ENCODE measurements at regions not wholly inside any gene's neighbourhood (a gene's known extent, or its start where the extent isn't known, plus 50 kb on each side); places are given as distances from the start of the nearest gene placed in this dataset.

- ATAC-seq (no peak), DNase-seq (no peak)
- H3K27me3 Mint-ChIP-seq: peaks cover 4 to 26% (median 11%) of the 10 kb centered on the region in 5 donors
- POLR2A ChIA-PET: no interaction called here
- H3K9me3 Mint-ChIP-seq: no peaks in the 10 kb centered on the region
- no peaks in the 10 kb centered on the region for H3K4me1 Mint-ChIP-seq
- H3K27ac Mint-ChIP-seq: no peak overlapping the region
- no peaks in the 10 kb centered on the region for H3K36me3 Mint-ChIP-seq
- H3K4me3 Mint-ChIP-seq: no peak overlapping the region
Measured at GRCh38 chr10:63896992-63897391, 375.8 kb downstream of the REEP3 start.

- Mint-ChIP-seq H3K27ac (no peak overlapping the region), H3K36me3 (no peaks in the 10 kb centered on the region), H3K4me1 (no peaks in the 10 kb centered on the region), H3K9me3 (no peaks in the 10 kb centered on the region), H3K4me3 (no peak overlapping the region), H3K27me3 (peaks cover 3 to 27% (median 8%) of the 10 kb centered on the region in 5 donors)
- ATAC-seq: no peak
- DNase-seq: no peak
- POLR2A ChIA-PET: no interaction called here
Measured at GRCh38 chr10:63899673-63900300, 378.6 kb downstream of the REEP3 start.

GRCh38 chr10:63901228-63901627 lies 380.0 kb downstream of the REEP3 start:
- peaks cover 3 to 22% (median 6%) of the 10 kb centered on the region in 5 donors for H3K27me3 Mint-ChIP-seq
- no peak overlapping the region for H3K4me3 Mint-ChIP-seq
- no peaks in the 10 kb centered on the region for H3K4me1 Mint-ChIP-seq
- H3K27ac Mint-ChIP-seq: no peak overlapping the region
- DNase-seq: no peak
- ATAC-seq: no peak
- H3K9me3 Mint-ChIP-seq: no peaks in the 10 kb centered on the region
- no peaks in the 10 kb centered on the region for H3K36me3 Mint-ChIP-seq
- POLR2A ChIA-PET: no interaction called here

GRCh38 chr10:63901881-63902280 lies 380.7 kb downstream of the REEP3 start:
- no peaks in the 10 kb centered on the region for H3K9me3 Mint-ChIP-seq
- no peak overlapping the region for H3K4me3 Mint-ChIP-seq
- H3K27ac Mint-ChIP-seq: no peak overlapping the region
- H3K4me1 Mint-ChIP-seq: no peaks in the 10 kb centered on the region
- peaks cover 4 to 22% (median 6%) of the 10 kb centered on the region in 5 donors for H3K27me3 Mint-ChIP-seq
- DNase-seq (no peak), ATAC-seq (no peak)
- H3K36me3 Mint-ChIP-seq: no peaks in the 10 kb centered on the region
- POLR2A ChIA-PET: no interaction called here

GRCh38 chr10:63910806-63911205 lies 389.6 kb downstream of the REEP3 start:
- DNase-seq: no peak
- Mint-ChIP-seq H3K27ac (no peak overlapping the region), H3K27me3 (peaks cover 7 to 36% (median 15%) of the 10 kb centered on the region in 5 donors), H3K4me1 (no peaks in the 10 kb centered on the region), H3K9me3 (no peaks in the 10 kb centered on the region), H3K36me3 (no peaks in the 10 kb centered on the region), H3K4me3 (no peak overlapping the region)
- POLR2A ChIA-PET: no interaction called here
- ATAC-seq: no peak

- ATAC-seq (no peak), DNase-seq (no peak)
- H3K27ac Mint-ChIP-seq: no peak overlapping the region
- H3K9me3 Mint-ChIP-seq: no peaks in the 10 kb centered on the region
- no peaks in the 10 kb centered on the region for H3K4me1 Mint-ChIP-seq
- POLR2A ChIA-PET: no interaction called here
- H3K36me3 Mint-ChIP-seq: no peaks in the 10 kb centered on the region
- no peak overlapping the region for H3K4me3 Mint-ChIP-seq
- H3K27me3 Mint-ChIP-seq: peaks cover 4 to 49% (median 15%) of the 10 kb centered on the region in 5 donors
Measured at GRCh38 chr10:63915240-63915639, 394.0 kb downstream of the REEP3 start.

- Mint-ChIP-seq H3K27me3 (peaks cover 5 to 41% (median 17%) of the 10 kb centered on the region in 5 donors), H3K9me3 (no peaks in the 10 kb centered on the region), H3K27ac (no peak overlapping the region), H3K4me3 (no peak overlapping the region), H3K36me3 (no peaks in the 10 kb centered on the region), H3K4me1 (no peaks in the 10 kb centered on the region)
- ATAC-seq (no peak), DNase-seq (no peak)
- POLR2A ChIA-PET: no interaction called here
Measured at GRCh38 chr10:63917363-63917762, 396.2 kb downstream of the REEP3 start.

GRCh38 chr10:63919575-63920279 lies 398.5 kb downstream of the REEP3 start:
- peaks cover 7 to 34% (median 14%) of the 10 kb centered on the region in 5 donors for H3K27me3 Mint-ChIP-seq
- H3K4me3 Mint-ChIP-seq: no peak overlapping the region
- ATAC-seq (no peak), DNase-seq (no peak)
- no peaks in the 10 kb centered on the region for H3K36me3 Mint-ChIP-seq
- H3K27ac Mint-ChIP-seq: no peak overlapping the region
- H3K4me1 Mint-ChIP-seq: no peaks in the 10 kb centered on the region
- POLR2A ChIA-PET: no interaction called here
- no peaks in the 10 kb centered on the region for H3K9me3 Mint-ChIP-seq

- DNase-seq: no peak
- POLR2A ChIA-PET: no interaction called here
- H3K27me3 Mint-ChIP-seq: peaks cover 8 to 34% (median 14%) of the 10 kb centered on the region in 5 donors
- H3K27ac Mint-ChIP-seq: no peak overlapping the region
- H3K4me1 Mint-ChIP-seq: no peaks in the 10 kb centered on the region
- no peaks in the 10 kb centered on the region for H3K36me3 Mint-ChIP-seq
- H3K9me3 Mint-ChIP-seq: peaks cover 0 to 3% (median 0%) of the 10 kb centered on the region in 9 donors
- ATAC-seq: no peak
- no peak overlapping the region for H3K4me3 Mint-ChIP-seq
Measured at GRCh38 chr10:63920926-63921325, 399.7 kb downstream of the REEP3 start.

GRCh38 chr10:63921908-63922467 lies 400.8 kb downstream of the REEP3 start:
- Mint-ChIP-seq H3K27ac (no peak overlapping the region), H3K36me3 (no peaks in the 10 kb centered on the region), H3K4me1 (no peaks in the 10 kb centered on the region), H3K27me3 (peaks cover 8 to 34% (median 14%) of the 10 kb centered on the region in 5 donors), H3K9me3 (peaks cover 0 to 3% (median 0%) of the 10 kb centered on the region in 9 donors), H3K4me3 (no peak overlapping the region)
- ATAC-seq (no peak), DNase-seq (no peak)
- POLR2A ChIA-PET: no interaction called here

- ATAC-seq: no peak
Measured at GRCh38 chr10:63922468-63923284, 401.5 kb downstream of the REEP3 start.

GRCh38 chr10:63929831-63930467 lies 408.7 kb downstream of the REEP3 start:
- H3K9me3 Mint-ChIP-seq: peaks cover 0 to 4% (median 0%) of the 10 kb centered on the region in 9 donors
- no peak overlapping the region for H3K4me3 Mint-ChIP-seq
- POLR2A ChIA-PET: no interaction called here
- H3K27me3 Mint-ChIP-seq: peaks cover 11 to 16% (median 13%) of the 10 kb centered on the region in 5 donors
- ATAC-seq: no peak
- no peak for DNase-seq
- no peaks in the 10 kb centered on the region for H3K36me3 Mint-ChIP-seq
- no peaks in the 10 kb centered on the region for H3K4me1 Mint-ChIP-seq
- no peak overlapping the region for H3K27ac Mint-ChIP-seq

More at GRCh38 chr10:63922468-63923284, 401.5 kb downstream of the REEP3 start:
- POLR2A ChIA-PET: no interaction called here
- Mint-ChIP-seq H3K9me3 (peaks cover 0 to 3% (median 0%) of the 10 kb centered on the region in 9 donors), H3K4me3 (no peak overlapping the region), H3K27me3 (peaks cover 8 to 34% (median 14%) of the 10 kb centered on the region in 5 donors), H3K4me1 (no peaks in the 10 kb centered on the region), H3K27ac (no peak overlapping the region), H3K36me3 (no peaks in the 10 kb centered on the region)
- no peak for DNase-seq

Data from naive thymus-derived CD8-positive, alpha-beta T cell (primary cell).